ENCODE measurements at regions not wholly inside any gene's neighbourhood (a gene's known extent, or its start where the extent isn't known, plus 50 kb on each side); places are given as distances from the start of the nearest gene placed in this dataset.

GRCh38 chr3:102025606-102026270 lies 176.4 kb downstream of the NFKBIZ start:
- Histone ChIP-seq H3K4me2 (ENCODE audit: low read length) (no peak overlapping the region), H4K20me1 (ENCODE audit: insufficient read depth) (no peaks in the 10 kb centered on the region), H3F3A (ENCODE audit: insufficient read depth, low read length, poor library complexity, severe bottlenecking) (no peaks in the 10 kb centered on the region), H3K27me3 (ENCODE audit: insufficient read depth, low read depth, low read length) (no peaks in the 10 kb centered on the region), H3K79me2 (replicated peaks; ENCODE audit: insufficient read depth, low read length) (no peaks in the 10 kb centered on the region), H3K9me2 (ENCODE audit: insufficient read depth, low read length) (no peaks in the 10 kb centered on the region), H3K36me3 (ENCODE audit: insufficient read depth, low read length) (no peaks in the 10 kb centered on the region), H3K4me3 (ENCODE audit: low read length) (no peak overlapping the region), H3K9ac (ENCODE audit: low read length) (no peak overlapping the region), H2AFZ (ENCODE audit: low read depth, low read length) (no peak overlapping the region), H3K9me3 (ENCODE audit: low read length) (no peaks in the 10 kb centered on the region), H3K27ac (ENCODE audit: low read length) (no peak overlapping the region)
- no peak for TF ChIP-seq EP300 (conservative IDR thresholded peaks at IDR 0.05; ENCODE audit: poor library complexity, severe bottlenecking)
- TF ChIP-seq RAD21 (conservative IDR thresholded peaks at IDR 0.05): no peak
- TF ChIP-seq EZH2 (IDR thresholded peaks at IDR 0.05; ENCODE audit: borderline replicate concordance, insufficient read depth, low read length, poor library complexity, severe bottlenecking): no peak
- no peak for TF ChIP-seq CTCF (IDR thresholded peaks at IDR 0.05; ENCODE audit: poor library complexity, severe bottlenecking)
- TF ChIP-seq, protein P1, sequence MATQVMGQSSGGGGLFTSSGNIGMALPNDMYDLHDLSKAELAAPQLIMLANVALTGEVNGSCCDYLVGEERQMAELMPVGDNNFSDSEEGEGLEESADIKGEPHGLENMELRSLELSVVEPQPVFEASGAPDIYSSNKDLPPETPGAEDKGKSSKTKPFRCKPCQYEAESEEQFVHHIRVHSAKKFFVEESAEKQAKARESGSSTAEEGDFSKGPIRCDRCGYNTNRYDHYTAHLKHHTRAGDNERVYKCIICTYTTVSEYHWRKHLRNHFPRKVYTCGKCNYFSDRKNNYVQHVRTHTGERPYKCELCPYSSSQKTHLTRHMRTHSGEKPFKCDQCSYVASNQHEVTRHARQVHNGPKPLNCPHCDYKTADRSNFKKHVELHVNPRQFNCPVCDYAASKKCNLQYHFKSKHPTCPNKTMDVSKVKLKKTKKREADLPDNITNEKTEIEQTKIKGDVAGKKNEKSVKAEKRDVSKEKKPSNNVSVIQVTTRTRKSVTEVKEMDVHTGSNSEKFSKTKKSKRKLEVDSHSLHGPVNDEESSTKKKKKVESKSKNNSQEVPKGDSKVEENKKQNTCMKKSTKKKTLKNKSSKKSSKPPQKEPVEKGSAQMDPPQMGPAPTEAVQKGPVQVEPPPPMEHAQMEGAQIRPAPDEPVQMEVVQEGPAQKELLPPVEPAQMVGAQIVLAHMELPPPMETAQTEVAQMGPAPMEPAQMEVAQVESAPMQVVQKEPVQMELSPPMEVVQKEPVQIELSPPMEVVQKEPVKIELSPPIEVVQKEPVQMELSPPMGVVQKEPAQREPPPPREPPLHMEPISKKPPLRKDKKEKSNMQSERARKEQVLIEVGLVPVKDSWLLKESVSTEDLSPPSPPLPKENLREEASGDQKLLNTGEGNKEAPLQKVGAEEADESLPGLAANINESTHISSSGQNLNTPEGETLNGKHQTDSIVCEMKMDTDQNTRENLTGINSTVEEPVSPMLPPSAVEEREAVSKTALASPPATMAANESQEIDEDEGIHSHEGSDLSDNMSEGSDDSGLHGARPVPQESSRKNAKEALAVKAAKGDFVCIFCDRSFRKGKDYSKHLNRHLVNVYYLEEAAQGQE (IDR thresholded peaks at IDR 0.05; ENCODE audit: borderline replicate concordance): no peak
- no peak for TF ChIP-seq MXI1 (conservative IDR thresholded peaks at IDR 0.05; ENCODE audit: poor library complexity, severe bottlenecking)
- no peak for TF ChIP-seq TAF1 (IDR thresholded peaks at IDR 0.05; ENCODE audit: low read depth)
- TF ChIP-seq SMC3 (conservative IDR thresholded peaks at IDR 0.05; ENCODE audit: poor library complexity): no peak
- no peak for TF ChIP-seq POLR2AphosphoS5 (IDR thresholded peaks at IDR 0.05)

DNA sequence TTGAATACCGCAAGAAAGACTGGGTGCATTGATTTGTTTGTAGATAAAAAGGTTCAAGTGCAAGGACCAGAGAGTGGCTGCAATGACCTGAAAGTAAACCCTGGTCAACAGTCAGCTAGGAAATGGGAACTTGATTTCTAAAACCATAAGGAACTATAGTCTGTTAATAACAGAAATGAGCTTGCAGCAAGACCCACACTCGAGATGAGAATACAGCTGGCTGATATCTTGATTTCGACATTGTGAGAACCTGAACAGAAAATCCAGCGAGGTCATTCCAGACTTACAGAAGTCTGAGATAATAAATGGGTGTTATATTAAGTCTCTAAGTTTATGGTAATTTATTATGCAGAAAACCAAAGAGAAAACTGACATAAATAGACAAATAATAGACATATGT lies 177.3 kb downstream of the NFKBIZ start:
- TF ChIP-seq EZH2 (IDR thresholded peaks at IDR 0.05; ENCODE audit: borderline replicate concordance, insufficient read depth, low read length, poor library complexity, severe bottlenecking): no peak
- no peak for TF ChIP-seq MXI1 (conservative IDR thresholded peaks at IDR 0.05; ENCODE audit: poor library complexity, severe bottlenecking)
- TF ChIP-seq EP300 (conservative IDR thresholded peaks at IDR 0.05; ENCODE audit: poor library complexity, severe bottlenecking): no peak
- TF ChIP-seq RAD21 (conservative IDR thresholded peaks at IDR 0.05): no peak
- TF ChIP-seq, protein P1 (IDR thresholded peaks at IDR 0.05; ENCODE audit: borderline replicate concordance): no peak
- no peak for TF ChIP-seq POLR2AphosphoS5 (IDR thresholded peaks at IDR 0.05)
- TF ChIP-seq TAF1 (IDR thresholded peaks at IDR 0.05; ENCODE audit: low read depth): no peak
- TF ChIP-seq SMC3 (conservative IDR thresholded peaks at IDR 0.05; ENCODE audit: poor library complexity): no peak
- TF ChIP-seq CTCF (IDR thresholded peaks at IDR 0.05; ENCODE audit: poor library complexity, severe bottlenecking): no peak
- Histone ChIP-seq H3K36me3 (ENCODE audit: insufficient read depth, low read length) (no peaks in the 10 kb centered on the region), H3K9me3 (ENCODE audit: low read length) (no peaks in the 10 kb centered on the region), H3K4me2 (ENCODE audit: low read length) (no peak overlapping the region), H3K27me3 (ENCODE audit: insufficient read depth, low read depth, low read length) (no peaks in the 10 kb centered on the region), H3K4me3 (ENCODE audit: low read length) (no peak overlapping the region), H2AFZ (ENCODE audit: low read depth, low read length) (no peak overlapping the region), H3F3A (ENCODE audit: insufficient read depth, low read length, poor library complexity, severe bottlenecking) (no peaks in the 10 kb centered on the region), H4K20me1 (ENCODE audit: insufficient read depth) (no peaks in the 10 kb centered on the region), H3K9ac (ENCODE audit: low read length) (no peak overlapping the region), H3K27ac (ENCODE audit: low read length) (no peak overlapping the region), H3K9me2 (ENCODE audit: insufficient read depth, low read length) (no peaks in the 10 kb centered on the region), H3K79me2 (replicated peaks; ENCODE audit: insufficient read depth, low read length) (no peaks in the 10 kb centered on the region)
